Amniotic stem cell (primary cell): ENCODE measurements at regions not wholly inside any gene's neighbourhood (a gene's known extent, or its start where the extent isn't known, plus 50 kb on each side); places are given as distances from the start of the nearest gene placed in this dataset.
"Not testable (repeated sequence)": the region's sequence is repeated elsewhere in the genome, so short reads cannot be mapped to it uniquely, and the experiment has no call there.

ENCODE experiments used
- DNase-seq: peaks from one replicate; lab custom pipeline; 2025; lab: John Stamatoyannopoulos, UW

DNA sequence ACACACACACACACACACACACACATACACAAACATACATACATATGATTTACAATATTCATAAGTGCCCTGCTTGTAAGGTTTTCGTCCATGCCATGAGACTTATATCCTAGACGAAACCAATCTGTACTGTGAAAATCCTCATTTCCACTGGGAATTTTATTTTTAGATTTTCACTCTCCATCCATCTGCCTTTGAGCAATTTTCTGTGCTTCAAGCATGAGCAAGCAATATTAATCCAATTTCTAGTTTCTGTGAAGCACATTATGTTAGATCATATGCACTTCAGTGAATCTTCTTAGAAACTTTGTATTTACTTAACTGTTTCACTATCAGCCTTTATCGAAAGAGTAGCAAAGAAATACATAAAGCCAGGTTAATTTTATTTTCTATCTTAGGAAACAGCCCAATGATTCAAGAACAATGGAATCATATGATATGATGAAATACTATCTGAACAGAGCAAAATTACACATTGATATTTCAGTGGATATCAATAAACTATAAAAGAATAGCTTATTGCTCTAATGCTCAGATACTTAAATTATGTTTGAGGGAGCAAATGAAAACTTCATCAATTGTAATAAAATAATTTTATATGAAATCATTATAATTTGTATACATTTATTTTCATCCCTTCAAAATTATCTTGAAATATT lies 1100.7 kb upstream of the MIR17HG start:
- no peak for DNase-seq

DNA sequence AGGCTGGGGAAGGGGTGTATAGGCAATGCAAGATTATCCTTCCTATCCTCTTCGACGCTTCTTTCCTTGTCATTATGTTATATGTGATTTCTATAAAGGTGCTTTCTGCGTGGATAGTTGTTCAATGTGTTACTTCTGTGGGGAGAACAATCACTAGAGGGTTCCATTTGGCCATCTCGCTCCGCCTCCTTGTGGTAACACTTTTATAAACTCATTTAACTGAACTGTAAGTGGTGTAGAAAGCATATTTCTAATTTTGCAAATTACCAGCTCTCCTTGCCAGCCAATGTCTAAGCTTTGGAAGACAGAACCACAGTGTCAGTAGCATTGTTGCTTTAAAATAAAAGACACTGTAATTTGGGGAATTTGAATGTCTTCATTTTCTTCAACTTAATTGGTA lies 1093.7 kb upstream of the MIR17HG start:
- no peak for DNase-seq

DNA sequence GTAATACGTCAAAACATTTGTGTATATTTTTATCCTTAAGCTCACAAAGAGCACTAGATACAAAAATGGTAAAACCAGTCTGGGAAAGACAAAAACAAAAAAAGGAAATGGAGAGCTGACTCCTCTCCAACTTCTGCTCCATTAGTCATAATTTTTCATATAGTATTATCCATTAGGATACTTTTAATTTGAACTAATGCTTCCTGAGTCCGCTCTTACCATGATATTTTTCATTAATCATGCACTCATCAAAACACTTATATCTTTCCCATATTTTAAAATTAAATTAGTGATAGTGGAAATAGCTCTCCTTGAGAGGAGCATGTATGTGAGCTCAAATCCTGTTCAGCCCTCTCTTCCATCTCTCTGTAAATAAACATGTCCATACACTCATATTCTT lies 1093.0 kb upstream of the MIR17HG start:
- DNase-seq = no peak

DNA sequence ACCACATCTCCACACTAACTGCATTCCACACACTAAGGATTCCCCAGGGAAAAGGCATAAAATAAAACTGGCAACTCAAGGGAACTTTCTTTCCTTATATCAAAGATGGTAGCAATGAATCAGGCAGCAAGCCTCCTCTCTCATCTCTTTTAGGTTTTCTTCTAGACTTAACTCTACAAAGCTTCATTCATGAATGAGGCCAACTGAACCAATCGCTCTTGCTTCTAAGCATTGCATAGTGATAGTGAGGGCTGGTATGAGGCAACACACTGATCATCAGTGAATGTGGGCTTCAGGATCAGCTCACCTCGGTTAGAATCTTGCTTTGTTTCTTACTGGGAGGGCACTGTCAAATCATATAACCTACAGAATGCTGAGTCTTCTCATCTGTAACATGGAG lies 1090.7 kb upstream of the MIR17HG start:
- no peak for DNase-seq

- no peak for DNase-seq
Observed at GRCh38 chr13:90258129-90258528, 1089.4 kb upstream of the MIR17HG start.

GRCh38 chr13:90261343-90261742 lies 1086.1 kb upstream of the MIR17HG start:
- no peak for DNase-seq

- no peak for DNase-seq
Observed at GRCh38 chr13:90270226-90270625, 1077.3 kb upstream of the MIR17HG start.

DNA sequence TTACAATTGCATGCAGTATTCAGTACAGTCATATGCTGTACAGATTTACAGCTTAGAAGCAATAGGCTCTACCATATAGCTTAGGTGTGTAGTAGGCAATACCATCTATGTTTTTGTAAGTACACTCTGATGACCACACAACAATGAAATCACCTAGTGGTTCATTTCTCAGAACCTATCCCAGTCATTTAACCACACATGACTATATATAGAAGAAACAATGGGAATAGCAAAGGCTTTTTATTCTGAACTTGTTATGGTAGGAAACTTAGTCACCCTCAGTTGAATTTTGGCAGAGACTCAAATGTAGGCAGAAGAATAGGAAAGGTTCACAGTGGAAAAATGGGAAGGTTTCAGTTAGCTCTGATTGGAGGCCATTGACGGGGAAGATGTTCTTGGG lies 1075.1 kb upstream of the MIR17HG start:
- DNase-seq = no peak

GRCh38 chr13:90276216-90276615 lies 1071.3 kb upstream of the MIR17HG start:
- no peak for DNase-seq

DNA sequence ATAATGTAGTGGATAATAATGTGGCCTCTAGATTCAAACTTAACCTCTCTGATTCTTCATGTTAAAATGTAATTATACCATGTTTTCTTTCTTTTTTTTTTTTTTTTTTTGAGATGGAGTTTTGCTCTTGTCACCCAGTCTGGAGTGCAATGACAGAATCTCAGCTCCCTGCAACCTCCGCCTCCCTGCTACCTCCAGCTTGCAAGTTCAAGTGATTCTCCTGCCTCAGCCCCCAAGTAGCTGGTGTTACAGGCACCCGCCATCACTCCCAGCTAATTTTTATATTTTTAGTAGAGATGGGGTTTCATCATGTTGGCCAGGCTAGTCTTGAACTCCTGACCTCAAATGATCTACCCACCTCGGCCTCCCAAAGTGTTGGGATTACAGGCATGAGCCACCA lies 1069.3 kb upstream of the MIR17HG start:
- not testable (repeated sequence) for DNase-seq

- no peak for DNase-seq
Observed at GRCh38 chr13:90281709-90282108, 1065.8 kb upstream of the MIR17HG start.

GRCh38 chr13:90287521-90287920 lies 1060.0 kb upstream of the MIR17HG start:
- no peak for DNase-seq

GRCh38 chr13:90293793-90294361 lies 1053.6 kb upstream of the MIR17HG start:
- no peak for DNase-seq

DNA sequence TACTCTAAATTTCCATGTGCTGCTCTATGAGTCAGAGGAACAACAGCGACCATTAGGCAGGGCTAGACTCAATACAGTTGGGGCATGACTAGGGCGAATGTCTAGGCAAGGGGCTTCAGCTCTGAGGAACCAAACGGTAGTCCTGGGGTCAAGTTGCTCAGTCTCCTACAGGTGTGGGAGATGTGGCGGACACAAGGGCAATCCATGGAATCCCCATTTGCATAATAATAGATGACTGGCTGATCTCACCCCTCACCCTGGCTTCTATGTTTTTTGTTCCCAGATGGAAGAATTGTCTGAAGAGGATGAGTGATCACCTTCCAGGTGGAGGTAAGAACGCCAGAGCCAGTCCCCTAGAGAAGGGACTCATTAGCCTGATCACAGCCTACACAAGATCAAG lies 1048.2 kb upstream of the MIR17HG start:
- DNase-seq = no peak

GRCh38 chr13:90300015-90300414 lies 1047.5 kb upstream of the MIR17HG start:
- no peak for DNase-seq

DNA sequence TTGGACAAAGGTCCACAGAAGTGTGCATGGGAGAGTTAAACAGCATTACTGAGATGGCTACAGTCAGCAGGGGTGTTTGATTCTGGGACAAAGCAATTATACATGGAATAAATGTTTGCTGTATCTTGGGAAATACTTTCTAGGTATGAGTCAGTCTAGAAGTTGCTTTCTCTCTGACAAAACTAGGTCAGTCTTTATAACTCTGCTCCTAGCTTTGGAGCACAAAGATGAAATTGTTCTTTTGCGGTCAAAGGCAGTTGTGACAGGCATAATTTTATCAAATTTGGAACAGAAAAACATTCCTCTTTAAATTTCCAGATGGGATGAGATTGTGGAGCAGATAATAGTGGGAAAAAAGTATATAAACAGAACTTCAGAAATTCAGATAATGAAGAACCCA lies 1045.4 kb upstream of the MIR17HG start:
- no peak for DNase-seq

DNA sequence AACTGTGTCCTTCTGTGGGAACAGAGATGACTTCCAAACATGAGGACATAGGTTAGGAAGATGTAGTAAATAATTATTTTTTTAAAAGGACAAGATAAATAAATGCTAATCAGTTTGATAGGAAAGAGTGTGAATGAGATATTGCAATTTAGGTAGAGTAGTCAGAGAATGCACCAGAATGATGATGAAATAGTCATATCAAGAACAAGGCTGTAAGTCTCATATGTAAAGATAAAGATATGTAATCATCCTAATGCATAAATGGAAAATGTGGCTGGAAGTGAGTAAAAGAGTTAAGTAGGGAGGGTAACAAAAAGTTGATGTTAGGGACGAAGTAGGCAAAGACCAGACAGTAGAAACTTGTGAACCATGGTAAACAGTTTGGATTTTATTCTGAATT lies 1041.7 kb upstream of the MIR17HG start:
- no peak for DNase-seq

GRCh38 chr13:90307136-90307535 lies 1040.4 kb upstream of the MIR17HG start:
- DNase-seq = no peak

- DNase-seq = no peak
Observed at GRCh38 chr13:90308249-90308648, 1039.2 kb upstream of the MIR17HG start.

- DNase-seq = no peak
Observed at GRCh38 chr13:90311929-90312328, 1035.6 kb upstream of the MIR17HG start.

DNA sequence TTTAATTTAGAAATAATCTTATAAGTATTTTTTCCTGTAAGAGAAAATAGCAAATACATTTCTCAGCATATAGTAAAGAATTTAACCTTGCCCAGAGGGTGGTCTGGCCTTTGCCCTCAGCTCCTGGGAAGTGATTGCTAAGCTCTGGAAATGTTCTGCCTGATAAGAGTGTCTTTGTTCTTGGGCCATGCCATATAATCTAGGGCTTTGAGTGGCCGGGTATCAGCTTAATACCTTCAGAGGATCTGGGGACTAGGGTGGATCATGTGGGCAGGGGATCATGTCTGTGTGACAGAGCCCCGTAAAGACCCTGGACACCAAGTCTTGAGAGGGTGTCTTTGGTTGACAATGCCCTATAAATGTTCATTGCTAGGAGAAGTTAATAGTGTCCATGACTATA lies 1032.4 kb upstream of the MIR17HG start:
- no peak for DNase-seq

DNA sequence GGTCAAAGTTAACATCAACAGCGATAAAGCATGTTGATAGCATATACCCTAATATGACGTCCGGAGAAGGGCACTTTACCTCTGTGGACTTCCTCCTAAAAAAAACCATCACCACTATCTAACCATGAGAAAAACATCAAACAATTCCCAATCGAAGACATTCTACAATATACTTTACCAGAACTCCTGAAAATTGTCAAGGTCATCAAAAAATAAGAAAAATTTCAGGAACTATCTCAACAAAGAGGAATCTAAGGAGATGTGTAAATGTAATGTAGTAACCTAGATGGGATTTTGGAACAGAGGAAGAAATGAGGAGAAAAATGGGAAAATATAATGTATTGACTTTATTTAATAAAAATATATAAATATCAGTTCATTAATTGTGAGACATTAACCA lies 1026.8 kb upstream of the MIR17HG start:
- no peak for DNase-seq

GRCh38 chr13:90321281-90321931 lies 1026.1 kb upstream of the MIR17HG start:
- no peak for DNase-seq

DNA sequence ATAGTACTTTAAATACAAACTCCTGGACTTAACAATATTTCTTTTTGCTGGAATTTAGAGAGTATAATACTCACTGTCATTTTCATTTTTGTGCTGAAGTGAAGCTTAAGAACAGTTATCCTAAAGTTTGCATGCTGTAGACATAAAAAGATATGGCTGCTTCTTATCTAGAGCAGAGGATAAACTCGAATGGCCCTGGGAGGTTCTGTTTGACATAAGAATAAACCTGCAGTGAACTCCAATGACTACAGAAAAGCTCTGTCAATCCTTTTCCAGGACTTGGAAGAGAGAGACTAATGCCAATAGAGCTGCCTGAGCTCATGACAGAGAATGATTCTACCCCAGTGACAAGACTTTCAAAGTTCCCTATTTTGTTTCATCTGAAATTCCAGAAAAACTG lies 1017.8 kb upstream of the MIR17HG start:
- DNase-seq = no peak
